ENCODE measurements at regions not wholly inside any gene's neighbourhood (a gene's known extent, or its start where the extent isn't known, plus 50 kb on each side); places are given as distances from the start of the nearest gene placed in this dataset.

- H3K9ac ChIP-seq (ENCODE audit: low read length) = no peak overlapping the region
- BruUV-seq (replicated peaks) = no TSS peak
- no peak overlapping the region for H3K4me3 ChIP-seq (ENCODE audit: low read length)
- no peaks in the 10 kb centered on the region for H3F3A ChIP-seq (ENCODE audit: low read length, unreplicated experiment)
- no peaks in the 10 kb centered on the region for H3K9me2 ChIP-seq (replicated peaks; ENCODE audit: low read length)
- no peak overlapping the region for H2AFZ ChIP-seq (ENCODE audit: low read length)
- H3K36me3 ChIP-seq (ENCODE audit: low read depth, low read length) = no peaks in the 10 kb centered on the region
- no peaks in the 10 kb centered on the region for H3K27me3 ChIP-seq (ENCODE audit: low read length)
- no peaks in the 10 kb centered on the region for H3K4me1 ChIP-seq (ENCODE audit: insufficient read depth, low read length)
- H3K9me3 ChIP-seq (ENCODE audit: low read length) = no peaks in the 10 kb centered on the region
- no peak overlapping the region for H3K4me2 ChIP-seq (ENCODE audit: low read length)
- POLR2A ChIA-PET (ENCODE audit: unreplicated experiment) = no interaction called here
- H3K79me2 ChIP-seq (ENCODE audit: low read length) = no peaks in the 10 kb centered on the region
- no peak overlapping the region for H3K27ac ChIP-seq (ENCODE audit: low read length)
- intact Hi-C loops (cut with micrococcal nuclease) = no loop called here
- CTCF ChIA-PET = no interaction called here
- H4K20me1 ChIP-seq (ENCODE audit: low read length) = no peaks in the 10 kb centered on the region
- no peak for DNase-seq
- TF ChIP-seq EZH2 (IDR thresholded peaks at IDR 0.05; ENCODE audit: low read length, unreplicated experiment) = no peak
- no peak for TF ChIP-seq EZH2phosphoT487 (IDR thresholded peaks at IDR 0.05; ENCODE audit: borderline replicate concordance, low read length)
- no peak for TF ChIP-seq CTCF (conservative IDR thresholded peaks at IDR 0.05; ENCODE audit: low read depth, low read length)
- ATAC-seq = no peak
Measured at GRCh38 chr10:4581929-4582328, 244.1 kb upstream of the AKR1E2 start.

- Histone ChIP-seq H3K4me2 (ENCODE audit: low read length) (no peak overlapping the region), H3K79me2 (ENCODE audit: low read length) (no peaks in the 10 kb centered on the region), H3K9me2 (replicated peaks; ENCODE audit: low read length) (no peaks in the 10 kb centered on the region), H3K36me3 (ENCODE audit: low read depth, low read length) (no peaks in the 10 kb centered on the region), H3K4me3 (ENCODE audit: low read length) (no peak overlapping the region), H2AFZ (ENCODE audit: low read length) (no peak overlapping the region), H3K27me3 (ENCODE audit: low read length) (no peaks in the 10 kb centered on the region), H3F3A (ENCODE audit: low read length, unreplicated experiment) (no peaks in the 10 kb centered on the region), H4K20me1 (ENCODE audit: low read length) (no peaks in the 10 kb centered on the region), H3K9me3 (ENCODE audit: low read length) (no peaks in the 10 kb centered on the region), H3K27ac (ENCODE audit: low read length) (no peak overlapping the region), H3K9ac (ENCODE audit: low read length) (no peak overlapping the region), H3K4me1 (ENCODE audit: insufficient read depth, low read length) (no peaks in the 10 kb centered on the region)
- TF ChIP-seq EZH2 (IDR thresholded peaks at IDR 0.05; ENCODE audit: low read length, unreplicated experiment) (no peak), CTCF (conservative IDR thresholded peaks at IDR 0.05; ENCODE audit: low read depth, low read length) (no peak), EZH2phosphoT487 (IDR thresholded peaks at IDR 0.05; ENCODE audit: borderline replicate concordance, low read length) (no peak)
- intact Hi-C loops (cut with micrococcal nuclease) = no loop called here
- BruUV-seq (replicated peaks) = no TSS peak
- ATAC-seq = no peak
- DNase-seq = no peak
- CTCF ChIA-PET = no interaction called here
- POLR2A ChIA-PET (ENCODE audit: unreplicated experiment) = interaction anchor here (0.7 kb wide), 1 partner anchor 48 kb away, joined by 3 read pairs; no protein-coding TSS in a partner anchor
Measured at GRCh38 chr10:4579844-4580243, 246.2 kb upstream of the AKR1E2 start.

- no TSS peak for BruUV-seq (replicated peaks)
- H3K9ac ChIP-seq (ENCODE audit: low read length) = no peak overlapping the region
- no peaks in the 10 kb centered on the region for H3K9me3 ChIP-seq (ENCODE audit: low read length)
- no peaks in the 10 kb centered on the region for H3K4me1 ChIP-seq (ENCODE audit: insufficient read depth, low read length)
- no peak overlapping the region for H2AFZ ChIP-seq (ENCODE audit: low read length)
- no peak overlapping the region for H3K4me2 ChIP-seq (ENCODE audit: low read length)
- no peak for DNase-seq
- no peaks in the 10 kb centered on the region for H3K9me2 ChIP-seq (replicated peaks; ENCODE audit: low read length)
- intact Hi-C loops (cut with micrococcal nuclease) = no loop called here
- ATAC-seq = no peak
- H3K27ac ChIP-seq (ENCODE audit: low read length) = no peak overlapping the region
- no peak overlapping the region for H3K4me3 ChIP-seq (ENCODE audit: low read length)
- H3F3A ChIP-seq (ENCODE audit: low read length, unreplicated experiment) = no peaks in the 10 kb centered on the region
- ChIA-PET CTCF (interaction anchor here (0.7 kb wide), 1 partner anchor 1110 kb away, joined by 3 read pairs; no protein-coding TSS in a partner anchor), POLR2A (ENCODE audit: unreplicated experiment) (no interaction called here)
- no peaks in the 10 kb centered on the region for H4K20me1 ChIP-seq (ENCODE audit: low read length)
- H3K79me2 ChIP-seq (ENCODE audit: low read length) = no peaks in the 10 kb centered on the region
- no peaks in the 10 kb centered on the region for H3K27me3 ChIP-seq (ENCODE audit: low read length)
- TF ChIP-seq CTCF (conservative IDR thresholded peaks at IDR 0.05; ENCODE audit: low read depth, low read length) = no peak
- TF ChIP-seq EZH2 (IDR thresholded peaks at IDR 0.05; ENCODE audit: low read length, unreplicated experiment) = no peak
- TF ChIP-seq EZH2phosphoT487 (IDR thresholded peaks at IDR 0.05; ENCODE audit: borderline replicate concordance, low read length) = no peak
- no peaks in the 10 kb centered on the region for H3K36me3 ChIP-seq (ENCODE audit: low read depth, low read length)
Measured at GRCh38 chr10:4576206-4576605, 249.8 kb upstream of the AKR1E2 start.

All from PC-3 (cell line).